Upper lobe of left lung (tissue), 6 donors: ENCODE measurements at regions not wholly inside any gene's neighbourhood (a gene's known extent, or its start where the extent isn't known, plus 50 kb on each side); places are given as distances from the start of the nearest gene placed in this dataset.
A peak's percentile ranks its signal among the peaks of the same experiment; 100 is the strongest.

ENCODE experiments used
- ATAC-seq, 2 donors: fragments of 200-7000 bp; cut with Tn5 transposase; one replicate each; pipeline ENCODE4 v1.9.1; 2022; ENCODE audit warnings: mild to moderate bottlenecking in 2 of 2, moderate library complexity in 2 of 2; ENCODE audit not compliant: low FRiP score in 2 of 2
- DNase-seq, 2 donors: peaks; one replicate each; pipeline ENCODE4 v3.0.0-alpha.2; 2019 to 2020
- H3K27ac ChIP-seq, 4 donors: fragments of 200-600 bp; sonication (generic); one replicate each; pipeline ENCODE4 v1.5.1; 2016 to 2019
- H3K27me3 ChIP-seq, 4 donors: fragments of 200-600 bp; sonication (generic); one replicate each; pipeline ENCODE4 v1.5.1; 2017 to 2019
- H3K36me3 ChIP-seq, 4 donors: fragments of 200-600 bp; sonication (generic); one replicate each; pipeline ENCODE4 v1.5.1; 2016 to 2019
- H3K4me1 ChIP-seq, 4 donors: fragments of 200-600 bp; sonication (generic); one replicate each; pipeline ENCODE4 v1.5.1; 2018 to 2019
- H3K4me3 ChIP-seq, 4 donors: fragments of 200-600 bp; sonication (generic); one replicate each; pipeline ENCODE4 v1.5.1; 2017 to 2019; ENCODE audit warnings: mild to moderate bottlenecking in 2 of 4, moderate library complexity in 1 of 4
- H3K9me3 ChIP-seq, 4 donors: fragments of 200-600 bp; sonication (generic); one replicate each; pipeline ENCODE4 v1.5.1; 2018 to 2019
- CTCF ChIP-seq, 6 experiments: fragments of 450-650 bp in 4 of 6; fragments of 200-600 bp in 2 of 6; sonication (generic) in 2 of 6; IDR thresholded peaks; one replicate each; pipeline ENCODE4 v1.5.1; 2016 to 2019; ENCODE audit warnings: antibody characterized with exemption in 6 of 6
- EP300 ChIP-seq, 4 donors: sonication (generic); formaldehyde crosslinking; IDR thresholded peaks; one replicate each; pipeline ENCODE4 v1.5.1; 2017; ENCODE audit warnings: antibody characterized with exemption in 4 of 4, control low read depth in 2 of 4
- POLR2A ChIP-seq, 4 donors: fragments of 450-650 bp; IDR thresholded peaks; one replicate each; pipeline ENCODE4 v1.5.1; 2016 to 2017; ENCODE audit warnings: antibody characterized with exemption in 4 of 4, mild to moderate bottlenecking in 2 of 4
- POLR2AphosphoS5 ChIP-seq, 2 donors: sonication (generic); formaldehyde crosslinking; IDR thresholded peaks; one replicate each; pipeline ENCODE4 v1.5.1; 2017; ENCODE audit warnings: antibody characterized with exemption in 2 of 2
- WGBS, 2 donors: methylation state at CpG; one replicate each; pipeline ENCODE4 v1.1.5; 2017 to 2018; 5-methylcytosine and 5-hydroxymethylcytosine counted together
- donor health status: DM: no; HTN: no; CAD: no; lungs with moderate emphysema.
- donor health status: DM: no; HTN: yes; CAD: no; lungs with severe emphysema.

- no peaks in the 10 kb centered on the region for H3K4me1 ChIP-seq
- DNase-seq (no peak), ATAC-seq (no peak)
- H3K27me3 ChIP-seq, result no peaks in the 10 kb centered on the region
- no peaks in the 10 kb centered on the region for H3K36me3 ChIP-seq
- H3K4me3 ChIP-seq, result no peak overlapping the region
- WGBS, 2 donors, result 52 to 72% methylated on average over 4 of the region's 4 CpGs
- TF ChIP-seq EP300 (IDR thresholded peaks at IDR 0.05) (no peak), CTCF (IDR thresholded peaks at IDR 0.05) (no peak), POLR2A (IDR thresholded peaks at IDR 0.05) (no peak), POLR2AphosphoS5 (IDR thresholded peaks at IDR 0.05) (no peak)
- H3K27ac ChIP-seq, result no peak overlapping the region
- H3K9me3 ChIP-seq, result no peaks in the 10 kb centered on the region
Observed at GRCh38 chr2:61700464-61700863, 153.4 kb downstream of the FAM161A start.

GRCh38 chr2:61694312-61695274, 156.4 kb upstream of the XPO1 start:
- WGBS, 2 donors, result 10 to 13% methylated on average over 21 to 34 of the region's 47 CpGs
- Histone ChIP-seq H3K9me3 (no peaks in the 10 kb centered on the region), H3K36me3 (no peaks in the 10 kb centered on the region), H3K4me1 (peaks cover 0 to 12% (median 3%) of the 10 kb centered on the region in 4 donors), H3K4me3 (peak overlapping the region; percentile 53 to 80 (median 72)), H3K27ac (peak overlapping the region; percentile 68 to 86 (median 83)), H3K27me3 (no peaks in the 10 kb centered on the region)
- peak; percentile 100 for ATAC-seq
- DNase-seq, result peak; percentile 98
- no peak for TF ChIP-seq EP300 (IDR thresholded peaks at IDR 0.05)
- TF ChIP-seq POLR2AphosphoS5 (IDR thresholded peaks at IDR 0.05), result peak; percentile 70 to 84
- TF ChIP-seq POLR2A (IDR thresholded peaks at IDR 0.05), result peak in 2 of 4 donors; percentile 50 to 81
- peak in 4 of 6 experiments; percentile 30 to 68 (median 48) for TF ChIP-seq CTCF (IDR thresholded peaks at IDR 0.05)

GRCh38 chr2:61693744-61694143, 155.6 kb upstream of the XPO1 start:
- WGBS, 2 donors, result 80 to 91% methylated on average over 2 of the region's 2 CpGs
- H3K27ac ChIP-seq, result peak overlapping the region; percentile 68 to 86 (median 83)
- H3K9me3 ChIP-seq, result no peaks in the 10 kb centered on the region
- DNase-seq (no peak), ATAC-seq (no peak)
- TF ChIP-seq CTCF (IDR thresholded peaks at IDR 0.05) (no peak), POLR2AphosphoS5 (IDR thresholded peaks at IDR 0.05) (no peak), POLR2A (IDR thresholded peaks at IDR 0.05) (no peak), EP300 (IDR thresholded peaks at IDR 0.05) (no peak)
- peaks cover 0 to 12% (median 3%) of the 10 kb centered on the region in 4 donors for H3K4me1 ChIP-seq
- no peaks in the 10 kb centered on the region for H3K36me3 ChIP-seq
- peak overlapping the region in 1 of 4 donors; percentile 80 for H3K4me3 ChIP-seq
- no peaks in the 10 kb centered on the region for H3K27me3 ChIP-seq

GRCh38 chr2:61690078-61690596, 152.0 kb upstream of the XPO1 start:
- Histone ChIP-seq H3K4me3 (no peak overlapping the region), H3K4me1 (peaks cover 0 to 9% (median 2%) of the 10 kb centered on the region in 4 donors), H3K27ac (no peak overlapping the region), H3K36me3 (no peaks in the 10 kb centered on the region), H3K27me3 (no peaks in the 10 kb centered on the region), H3K9me3 (no peaks in the 10 kb centered on the region)
- DNase-seq (no peak), ATAC-seq (no peak)
- no peak for TF ChIP-seq POLR2A (IDR thresholded peaks at IDR 0.05)
- TF ChIP-seq CTCF (IDR thresholded peaks at IDR 0.05), result no peak
- no peak for TF ChIP-seq EP300 (IDR thresholded peaks at IDR 0.05)
- no peak for TF ChIP-seq POLR2AphosphoS5 (IDR thresholded peaks at IDR 0.05)
